ENCODE measurements at regions not wholly inside any gene's neighbourhood (a gene's known extent, or its start where the extent isn't known, plus 50 kb on each side); places are given as distances from the start of the nearest gene placed in this dataset.
A peak's percentile ranks its signal among the peaks of the same experiment; 100 is the strongest.

DNA sequence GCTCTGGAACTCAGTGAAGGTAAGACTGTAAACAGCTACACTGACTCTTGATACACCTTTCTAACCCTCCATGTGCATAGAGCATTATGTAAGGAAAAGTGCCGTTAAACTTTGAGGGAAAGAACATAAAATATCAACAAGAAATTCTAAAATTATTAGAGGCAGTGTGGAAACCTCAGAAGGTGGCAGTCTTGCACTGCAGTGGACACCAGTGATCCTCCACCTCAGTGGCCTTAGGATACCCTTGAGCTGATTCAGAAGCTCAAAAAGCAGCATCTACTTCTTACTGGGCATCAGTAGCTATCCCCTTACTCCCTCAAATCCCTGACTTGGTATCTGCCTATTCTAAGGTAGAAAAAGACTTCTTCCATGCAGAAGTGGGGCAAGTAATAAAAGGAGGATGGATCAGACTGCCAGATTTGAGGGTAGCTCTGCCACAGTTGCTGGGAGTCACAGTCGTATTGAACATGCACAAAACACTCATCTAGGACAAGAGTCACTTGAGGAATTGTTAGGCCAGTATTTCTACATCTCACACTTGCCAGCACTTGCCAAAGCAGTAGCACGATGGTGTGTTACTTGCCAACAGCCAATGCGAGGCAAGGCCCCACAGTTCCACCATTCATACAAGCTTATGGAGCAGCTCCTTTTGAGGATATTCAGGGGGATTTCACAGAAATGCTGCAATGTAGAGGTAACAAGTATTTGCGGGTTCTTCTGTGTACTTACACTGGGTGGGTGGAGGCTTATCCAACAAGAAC is 529.4 kb upstream of the TSPY4 start:
- DNase-seq (ENCODE audit: low read depth): peak; percentile 78
- Histone ChIP-seq H3K36me3 (ENCODE audit: control insufficient read depth, insufficient read depth, low read length) (no peaks in the 10 kb centered on the region), H3K4me3 (ENCODE audit: low read depth, low read length) (no peak overlapping the region), H3K27me3 (ENCODE audit: control insufficient read depth, insufficient read depth, low read length) (no peaks in the 10 kb centered on the region)
- TF ChIP-seq CTCF (IDR thresholded peaks at IDR 0.05; ENCODE audit: insufficient read depth, low read length, severe bottlenecking): peak; percentile 9
- no peak for FAIRE-seq

DNA sequence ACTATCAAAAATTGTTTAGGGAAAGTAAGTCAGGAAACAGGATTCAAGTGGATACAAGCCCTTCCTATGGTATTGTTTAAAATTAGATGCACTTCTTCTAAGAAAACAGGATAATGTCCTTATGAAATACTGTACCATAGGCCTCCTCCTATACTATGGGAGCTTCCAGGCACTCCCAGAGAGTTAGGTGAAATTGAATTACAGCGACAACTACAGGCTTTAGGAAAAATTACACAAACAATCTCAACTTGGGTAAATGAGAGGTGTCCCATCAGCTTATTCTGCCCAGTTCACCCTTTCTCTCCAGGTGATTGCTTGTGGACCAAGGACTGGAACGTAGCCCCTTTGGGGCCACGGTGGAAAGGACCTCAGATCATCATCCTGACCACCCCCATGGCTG is 528.7 kb upstream of the TSPY4 start:
- no peak for FAIRE-seq
- peak; percentile 37 for TF ChIP-seq CTCF (IDR thresholded peaks at IDR 0.05; ENCODE audit: insufficient read depth, low read length, severe bottlenecking)
- no peak overlapping the region for H3K4me3 ChIP-seq (ENCODE audit: low read depth, low read length)

DNA sequence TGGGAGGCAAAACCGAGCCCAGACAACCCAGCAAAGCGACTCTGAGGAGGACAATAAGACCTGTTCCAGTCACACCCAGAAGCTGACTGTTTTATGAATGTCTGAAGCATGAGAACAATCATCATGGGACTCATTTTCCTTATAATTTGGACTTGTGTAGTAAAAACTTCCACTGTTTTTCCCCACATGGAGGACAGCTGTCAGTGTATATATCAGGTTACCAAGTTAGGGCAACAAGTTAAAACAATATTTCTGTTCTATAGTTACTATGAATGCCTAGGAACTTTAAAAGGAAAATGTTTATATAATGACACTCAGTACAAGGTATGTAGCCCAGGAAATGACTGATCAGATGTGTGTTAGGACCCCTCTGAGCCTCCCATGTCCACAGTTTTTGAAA is 528.2 kb upstream of the TSPY4 start:
- no peak overlapping the region for H3K4me3 ChIP-seq (ENCODE audit: low read depth, low read length)
- no peaks in the 10 kb centered on the region for H3K36me3 ChIP-seq (ENCODE audit: control insufficient read depth, insufficient read depth, low read length)
- no peak for TF ChIP-seq CTCF (IDR thresholded peaks at IDR 0.05; ENCODE audit: insufficient read depth, low read length, severe bottlenecking)
- DNase-seq (ENCODE audit: low read depth) (peak; percentile 61), FAIRE-seq (no peak)
- H3K27me3 ChIP-seq (ENCODE audit: control insufficient read depth, insufficient read depth, low read length): no peaks in the 10 kb centered on the region

More for the DNA sequence above, 528.7 kb upstream of the TSPY4 start:
- peak; percentile 56 for DNase-seq (ENCODE audit: low read depth)
- H3K27me3 ChIP-seq (ENCODE audit: control insufficient read depth, insufficient read depth, low read length): no peaks in the 10 kb centered on the region
- no peaks in the 10 kb centered on the region for H3K36me3 ChIP-seq (ENCODE audit: control insufficient read depth, insufficient read depth, low read length)

DNA sequence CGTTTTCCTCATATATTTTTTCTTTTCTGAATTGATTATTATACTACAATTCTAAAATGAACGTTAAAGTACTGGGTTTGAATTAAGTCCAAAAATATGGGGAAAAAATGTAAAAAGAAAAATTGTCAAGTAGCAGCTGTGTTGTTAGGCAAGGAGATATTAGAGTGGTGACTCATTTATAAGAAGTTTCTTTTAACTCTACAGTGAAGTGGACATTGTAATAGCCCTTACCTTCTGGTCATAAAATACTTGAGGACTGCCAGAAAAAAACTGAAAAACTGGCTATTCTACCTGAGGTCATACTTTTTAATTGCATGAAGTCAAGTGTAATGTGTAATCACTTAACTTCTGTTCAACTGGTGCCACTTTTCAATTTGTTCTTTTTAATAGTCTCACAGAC is 523.1 kb upstream of the TSPY4 start:
- DNase-seq (ENCODE audit: low read depth) (peak; percentile 7), FAIRE-seq (no peak)
- Histone ChIP-seq H3K4me3 (ENCODE audit: low read depth, low read length) (no peak overlapping the region), H3K27me3 (ENCODE audit: control insufficient read depth, insufficient read depth, low read length) (no peaks in the 10 kb centered on the region), H3K36me3 (ENCODE audit: control insufficient read depth, insufficient read depth, low read length) (no peaks in the 10 kb centered on the region)
- TF ChIP-seq CTCF (IDR thresholded peaks at IDR 0.05; ENCODE audit: insufficient read depth, low read length, severe bottlenecking): no peak

- no peak for FAIRE-seq
- no peak for TF ChIP-seq CTCF (IDR thresholded peaks at IDR 0.05; ENCODE audit: insufficient read depth, low read length, severe bottlenecking)
- no peak overlapping the region for H3K4me3 ChIP-seq (ENCODE audit: low read depth, low read length)
- H3K36me3 ChIP-seq (ENCODE audit: control insufficient read depth, insufficient read depth, low read length): no peaks in the 10 kb centered on the region
- no peak for DNase-seq (ENCODE audit: low read depth)
- no peaks in the 10 kb centered on the region for H3K27me3 ChIP-seq (ENCODE audit: control insufficient read depth, insufficient read depth, low read length)
These were observed 521.6 kb upstream of the TSPY4 start for GRCh38 chrY:8815616-8816015.

GRCh38 chrY:8820032-8820431 is 517.2 kb upstream of the TSPY4 start:
- Histone ChIP-seq H3K4me3 (ENCODE audit: low read depth, low read length) (no peak overlapping the region), H3K27me3 (ENCODE audit: control insufficient read depth, insufficient read depth, low read length) (no peaks in the 10 kb centered on the region), H3K36me3 (ENCODE audit: control insufficient read depth, insufficient read depth, low read length) (no peaks in the 10 kb centered on the region)
- peak; percentile 38 for DNase-seq (ENCODE audit: low read depth)
- TF ChIP-seq CTCF (IDR thresholded peaks at IDR 0.05; ENCODE audit: insufficient read depth, low read length, severe bottlenecking): no peak
- FAIRE-seq: no peak

Measured in bronchial epithelial cell (primary cell).